Keratinocyte (primary cell): ENCODE measurements at regions not wholly inside any gene's neighbourhood (a gene's known extent, or its start where the extent isn't known, plus 50 kb on each side); places are given as distances from the start of the nearest gene placed in this dataset.

Source experiments
- DNase-seq: peaks from one replicate; pipeline ENCODE4 v3.0.0-alpha.2; 2011; ENCODE audit warnings: low read depth, missing footprints, low spot score
- FAIRE-seq: peaks from 2 replicates; lab custom pipeline; 2011; peaks lifted over from hg19 to GRCh38; lab: Jason Lieb, UNC
- H2AFZ ChIP-seq: 2 replicates; pipeline ENCODE4 v1.6.0; 2012; ENCODE audit warnings: low read length, control low read depth, inconsistent platforms; ENCODE audit not compliant: control insufficient read depth
- H3K27ac ChIP-seq: 2 replicates; pipeline ENCODE4 v1.5.1; 2011; ENCODE audit warnings: low read length; ENCODE audit not compliant: control insufficient read depth, insufficient read depth
- H3K27me3 ChIP-seq: 3 replicates; pipeline ENCODE4 v1.6.0; 2011; ENCODE audit warnings: low read length; ENCODE audit not compliant: control insufficient read depth, insufficient read depth; ENCODE audit errors: extremely low read depth
- H3K36me3 ChIP-seq, 2 experiments: 2 replicates in 1 of 2; 3 replicates in 1 of 2; pipeline ENCODE4 v1.5.1; 2011; ENCODE audit warnings: low read length in 2 of 2, mild to moderate bottlenecking in 1 of 2; ENCODE audit not compliant: control insufficient read depth in 2 of 2, insufficient read depth in 2 of 2; ENCODE audit errors: extremely low read depth in 1 of 2
- H3K4me1 ChIP-seq: 3 replicates; pipeline ENCODE4 v1.5.1; 2011; ENCODE audit warnings: low read length; ENCODE audit not compliant: control insufficient read depth, insufficient read depth; ENCODE audit errors: extremely low read depth
- H3K4me2 ChIP-seq: 3 replicates; pipeline ENCODE4 v1.6.0; 2011; ENCODE audit warnings: low read depth, low read length; ENCODE audit not compliant: control insufficient read depth, insufficient read depth; ENCODE audit errors: extremely low read depth
- H3K4me3 ChIP-seq, 3 experiments: fragments of 200-600 bp in 1 of 3; sonication (generic) in 1 of 3; 2 replicates in 2 of 3; 3 replicates in 1 of 3; pipeline ENCODE4 v1.5.1; 2011 to 2016; ENCODE audit warnings: low read length in 3 of 3, mild to moderate bottlenecking in 3 of 3, control low read depth in 2 of 3, inconsistent platforms in 1 of 3, low read depth in 1 of 3, mixed read lengths in 1 of 3, mixed run types in 1 of 3, moderate library complexity in 1 of 3; ENCODE audit not compliant: control insufficient read depth in 2 of 3, insufficient read depth in 2 of 3; ENCODE audit errors: extremely low read depth in 1 of 3
- H3K79me2 ChIP-seq: 2 replicates; pipeline ENCODE4 v1.6.0; 2012; ENCODE audit warnings: low read length; ENCODE audit not compliant: control insufficient read depth, insufficient read depth
- H3K9ac ChIP-seq: 3 replicates; pipeline ENCODE4 v1.6.0; 2011; ENCODE audit warnings: low read length; ENCODE audit not compliant: control insufficient read depth, insufficient read depth; ENCODE audit errors: extremely low read depth
- H3K9me1 ChIP-seq: 3 replicates; pipeline ENCODE4 v1.6.0; 2011; ENCODE audit warnings: low read length; ENCODE audit not compliant: control insufficient read depth, insufficient read depth; ENCODE audit errors: extremely low read depth
- H3K9me3 ChIP-seq: 2 replicates; pipeline ENCODE4 v1.5.1; 2012; ENCODE audit warnings: low read depth, low read length; ENCODE audit not compliant: control insufficient read depth
- H4K20me1 ChIP-seq: 3 replicates; pipeline ENCODE4 v1.6.0; 2011; ENCODE audit warnings: low read length; ENCODE audit not compliant: control insufficient read depth, insufficient read depth; ENCODE audit errors: extremely low read depth
- CTCF ChIP-seq, 3 experiments: IDR thresholded peaks in 1 of 3; conservative IDR thresholded peaks in 1 of 3; optimal IDR thresholded peaks in 1 of 3; 2 replicates in 2 of 3; 3 replicates in 1 of 3; pipeline versions ENCODE3 to v1.5.1; 2011; ENCODE audit warnings: low read length in 3 of 3, mild to moderate bottlenecking in 3 of 3, moderate library complexity in 2 of 3, control low read depth in 1 of 3, inconsistent platforms in 1 of 3; ENCODE audit not compliant: insufficient read depth in 2 of 3; ENCODE audit errors: extremely low read depth in 1 of 3
- EZH2 ChIP-seq: IDR thresholded peaks from one replicate; pipeline ENCODE4 v1.6.1; 2012; ENCODE audit warnings: inconsistent platforms, mild to moderate bottlenecking, low read length, moderate library complexity
- dilution Hi-C: fragments of 300-500 bp; cut with MboI; formaldehyde crosslinking; loops from one replicate; pipeline ENCODE4 v1.7.0; 2020; ENCODE audit warnings: low sequenced_read_pairs; ENCODE audit not compliant: extremely low pct_ligation_motif_present

- no peaks in the 10 kb centered on the region for H3K36me3 ChIP-seq
- no peak overlapping the region for H3K9ac ChIP-seq
- H3K27me3 ChIP-seq, result no peaks in the 10 kb centered on the region
- H3K79me2 ChIP-seq, result no peaks in the 10 kb centered on the region
- H3K4me2 ChIP-seq, result no peak overlapping the region
- FAIRE-seq (no peak), DNase-seq (no peak)
- no peak overlapping the region for H3K4me3 ChIP-seq
- H3K27ac ChIP-seq, result no peak overlapping the region
- H2AFZ ChIP-seq, result no peak overlapping the region
- dilution Hi-C loops, result no loop called here
- H3K9me3 ChIP-seq, result no peaks in the 10 kb centered on the region
- H4K20me1 ChIP-seq, result no peaks in the 10 kb centered on the region
- H3K4me1 ChIP-seq, result no peaks in the 10 kb centered on the region
- no peaks in the 10 kb centered on the region for H3K9me1 ChIP-seq
- TF ChIP-seq CTCF (optimal IDR thresholded peaks at IDR 0.05 in 1 of 3, IDR thresholded peaks at IDR 0.05 in 1 of 3, conservative IDR thresholded peaks at IDR 0.05 in 1 of 3; ENCODE audit: extremely low read depth in 1 of 3, insufficient read depth in 2 of 3, low read length in 3 of 3), result no peak
- TF ChIP-seq EZH2, result no peak
Observed at GRCh38 chr3:62981962-62982361, 106.7 kb upstream of the CADPS start.

DNA sequence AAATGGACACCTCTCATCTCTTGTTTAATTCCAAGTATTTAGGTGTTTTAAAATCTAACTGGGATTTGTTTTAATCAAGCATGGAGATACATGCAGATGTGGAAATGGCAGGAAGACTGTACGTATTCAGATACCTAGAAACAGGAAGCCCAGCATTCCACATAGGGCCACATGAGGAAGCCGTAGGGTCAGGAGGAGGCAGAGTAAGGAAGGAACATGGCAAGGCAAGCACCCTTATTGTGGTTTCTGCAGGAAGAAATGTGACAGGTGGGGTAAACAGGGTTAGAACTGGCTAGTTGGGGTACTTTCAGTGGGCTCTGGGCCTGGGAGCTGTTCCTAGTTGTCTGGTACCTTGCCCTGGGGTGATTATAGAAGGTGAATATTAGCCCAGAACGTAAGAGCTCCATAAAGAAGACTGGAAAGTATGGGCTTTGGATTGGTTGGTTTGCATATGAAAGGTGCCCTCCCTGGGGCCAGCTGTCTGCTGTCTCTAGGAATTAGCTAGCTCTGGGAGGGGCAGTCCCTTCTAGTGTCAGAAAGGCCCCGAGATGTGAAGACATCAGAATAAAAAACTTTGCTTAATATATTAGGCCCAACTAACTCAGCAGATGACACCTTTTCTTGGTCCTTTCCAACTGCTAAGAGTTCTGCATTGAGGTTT lies 107.7 kb upstream of the CADPS start:
- Histone ChIP-seq H3K9me3 (no peaks in the 10 kb centered on the region), H4K20me1 (no peaks in the 10 kb centered on the region), H3K9ac (no peak overlapping the region), H3K27ac (no peak overlapping the region), H3K27me3 (no peaks in the 10 kb centered on the region), H3K9me1 (no peaks in the 10 kb centered on the region), H3K4me3 (no peak overlapping the region), H3K4me2 (no peak overlapping the region), H3K36me3 (no peaks in the 10 kb centered on the region), H3K4me1 (no peaks in the 10 kb centered on the region), H2AFZ (no peak overlapping the region), H3K79me2 (no peaks in the 10 kb centered on the region)
- no peak for TF ChIP-seq CTCF (optimal IDR thresholded peaks at IDR 0.05 in 1 of 3, IDR thresholded peaks at IDR 0.05 in 1 of 3, conservative IDR thresholded peaks at IDR 0.05 in 1 of 3; ENCODE audit: extremely low read depth in 1 of 3, insufficient read depth in 2 of 3, low read length in 3 of 3)
- no peak for TF ChIP-seq EZH2
- FAIRE-seq (no peak), DNase-seq (no peak)
- dilution Hi-C loops, result no loop called here
